ENCODE measurements at regions not wholly inside any gene's neighbourhood (a gene's known extent, or its start where the extent isn't known, plus 50 kb on each side); places are given as distances from the start of the nearest gene placed in this dataset.

DNA sequence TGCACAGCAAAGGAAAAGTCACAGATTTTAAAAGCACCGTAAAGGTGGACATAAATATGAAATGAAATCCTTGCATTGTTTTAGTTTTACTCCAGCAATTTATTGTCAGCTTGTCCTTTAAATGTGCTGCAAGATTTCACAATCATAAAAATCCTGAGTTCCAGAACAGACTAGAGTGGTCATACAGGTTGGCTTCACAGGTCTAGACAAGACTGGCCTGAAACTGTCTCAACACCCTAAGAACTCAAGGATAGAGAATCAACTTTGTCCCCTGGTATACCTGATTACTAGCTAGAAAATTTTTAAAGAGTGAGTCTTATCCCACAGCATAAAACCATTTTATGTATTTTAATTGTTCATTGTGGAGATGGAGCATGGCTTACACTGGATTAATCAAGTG, 521.7 kb upstream of the MCTP2 start:
- no peaks in the 10 kb centered on the region for H3K36me3 ChIP-seq (ENCODE audit: control insufficient read depth, insufficient read depth, low read length)
- ChIA-PET POLR2A (no interaction called here), CTCF (ENCODE audit: low intra/inter-chr PET ratio) (no interaction called here)
- no peak overlapping the region for H2AFZ ChIP-seq (ENCODE audit: low read depth, low read length)
- no peaks in the 10 kb centered on the region for H3K79me2 ChIP-seq (ENCODE audit: control insufficient read depth, insufficient read depth, low read length)
- H3K4me2 ChIP-seq (ENCODE audit: insufficient read depth, low read length): no peak overlapping the region
- no peak overlapping the region for H3K27ac ChIP-seq (ENCODE audit: extremely low read depth, low read depth, low read length)
- no peak for DNase-seq (ENCODE audit: extremely low read depth in 1 of 4, low spot score in 3 of 4)
- H4K20me1 ChIP-seq (replicated peaks; ENCODE audit: control insufficient read depth, insufficient read depth, low read length): no peaks in the 10 kb centered on the region
- ATAC-seq: no peak
- WGBS (ENCODE audit: insufficient coverage, low coverage, missing lambda C conversion rate): 15% methylated on average over 1 of the region's 1 CpG
- in situ Hi-C loops (cut with MboI): no loop called here
- no peak overlapping the region for H3K9ac ChIP-seq (ENCODE audit: insufficient read depth in 1 of 2, low read depth in 2 of 2, low read length in 2 of 2)
- FAIRE-seq: no peak
- H3K9me1 ChIP-seq (ENCODE audit: control insufficient read depth, insufficient read depth, low read length): no peaks in the 10 kb centered on the region
- H3K27me3 ChIP-seq (ENCODE audit: control insufficient read depth in 2 of 2, insufficient read depth in 2 of 2, low read length in 2 of 2): no peaks in the 10 kb centered on the region
- H3K9me3 ChIP-seq (replicated peaks; ENCODE audit: control insufficient read depth, insufficient read depth, low read depth, low read length): no peaks in the 10 kb centered on the region
- H3K4me3 ChIP-seq: no peak overlapping the region
- intact Hi-C loops (cut with micrococcal nuclease): no loop called here
- TF ChIP-seq RBM25 (IDR thresholded peaks at IDR 0.05; ENCODE audit: low read depth, low read length, severe bottlenecking): no peak
- TF ChIP-seq GTF2F1 (IDR thresholded peaks at IDR 0.05; ENCODE audit: low read depth, low read length): no peak
- TF ChIP-seq MYC (IDR thresholded peaks at IDR 0.05; ENCODE audit: low read depth, low read length): no peak
- TF ChIP-seq MYC (CRISPR knock-in tag; IDR thresholded peaks at IDR 0.05; ENCODE audit: borderline replicate concordance, low read depth): no peak
- no peak for TF ChIP-seq BACH1 (tag; IDR thresholded peaks at IDR 0.05)
- no peak for TF ChIP-seq CBX2 (IDR thresholded peaks at IDR 0.05; ENCODE audit: insufficient read depth, low read length, poor library complexity, severe bottlenecking)
- TF ChIP-seq POLR3A (IDR thresholded peaks at IDR 0.05; ENCODE audit: borderline replicate concordance, extremely low read depth, insufficient read depth, insufficient read length): no peak
- TF ChIP-seq, protein P1, sequence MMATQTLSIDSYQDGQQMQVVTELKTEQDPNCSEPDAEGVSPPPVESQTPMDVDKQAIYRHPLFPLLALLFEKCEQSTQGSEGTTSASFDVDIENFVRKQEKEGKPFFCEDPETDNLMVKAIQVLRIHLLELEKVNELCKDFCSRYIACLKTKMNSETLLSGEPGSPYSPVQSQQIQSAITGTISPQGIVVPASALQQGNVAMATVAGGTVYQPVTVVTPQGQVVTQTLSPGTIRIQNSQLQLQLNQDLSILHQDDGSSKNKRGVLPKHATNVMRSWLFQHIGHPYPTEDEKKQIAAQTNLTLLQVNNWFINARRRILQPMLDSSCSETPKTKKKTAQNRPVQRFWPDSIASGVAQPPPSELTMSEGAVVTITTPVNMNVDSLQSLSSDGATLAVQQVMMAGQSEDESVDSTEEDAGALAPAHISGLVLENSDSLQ (IDR thresholded peaks at IDR 0.05): no peak
- no peak for TF ChIP-seq SIN3B (IDR thresholded peaks at IDR 0.05; ENCODE audit: low read depth)
- TF ChIP-seq ZNF232 (CRISPR knock-in tag; IDR thresholded peaks at IDR 0.05): no peak
- no peak for TF ChIP-seq ZNF79 (CRISPR knock-in tag; IDR thresholded peaks at IDR 0.05; ENCODE audit: low read depth)
- TF ChIP-seq KLF16 (IDR thresholded peaks at IDR 0.05): no peak
- no TSS peak for BruUV-seq (replicated peaks)
- no peaks in the 10 kb centered on the region for H3K4me1 ChIP-seq (replicated peaks in 1 of 2; ENCODE audit: control insufficient read depth in 2 of 2, insufficient read depth in 2 of 2, low read length in 2 of 2)

Data from K562 (cell line).